ENCODE measurements at regions not wholly inside any gene's neighbourhood (a gene's known extent, or its start where the extent isn't known, plus 50 kb on each side); places are given as distances from the start of the nearest gene placed in this dataset.

DNA sequence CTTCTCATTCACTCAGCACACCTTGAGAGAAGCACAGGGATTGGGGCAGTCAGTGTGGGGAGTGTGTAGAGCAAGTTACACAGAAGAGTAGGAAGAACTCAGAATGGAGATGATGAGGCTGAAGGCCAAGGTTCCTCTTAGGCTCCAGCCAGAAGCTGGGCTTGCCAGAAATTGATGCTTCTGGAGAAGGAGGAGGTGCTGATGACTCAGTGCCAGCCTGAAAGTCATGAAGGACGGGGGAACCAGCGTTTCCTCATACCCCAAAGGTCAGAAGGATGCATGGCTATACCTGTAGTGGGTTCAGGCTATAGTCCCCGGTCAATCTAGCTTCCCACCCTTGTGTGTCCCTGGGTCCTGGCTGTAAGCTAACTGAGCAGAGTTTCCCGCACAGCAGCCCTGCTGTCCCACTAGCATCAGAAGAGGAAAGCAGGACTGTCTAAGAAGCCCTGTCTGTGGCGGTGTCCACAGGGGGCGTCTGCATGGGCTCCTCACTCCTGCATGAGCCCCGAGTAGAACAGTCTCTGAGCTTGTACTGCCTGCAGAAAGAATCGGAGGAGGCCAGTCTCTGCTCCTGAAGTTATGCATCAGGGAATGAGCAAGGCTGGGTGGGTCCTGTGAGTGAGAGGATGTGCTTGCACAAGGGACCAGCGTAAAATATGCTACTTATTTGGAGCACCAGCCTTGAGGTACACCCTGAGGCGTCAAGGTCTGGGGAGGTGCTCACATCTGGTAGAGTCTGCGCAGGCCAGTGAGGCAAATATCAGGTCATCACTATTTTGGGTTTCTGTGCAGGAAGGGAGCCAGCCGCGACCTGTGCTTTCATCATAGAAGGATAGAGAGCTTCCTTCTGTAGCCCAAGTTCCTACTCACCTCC lies 148.5 kb downstream of the MRPL14 start:
- TF ChIP-seq, protein P1, sequence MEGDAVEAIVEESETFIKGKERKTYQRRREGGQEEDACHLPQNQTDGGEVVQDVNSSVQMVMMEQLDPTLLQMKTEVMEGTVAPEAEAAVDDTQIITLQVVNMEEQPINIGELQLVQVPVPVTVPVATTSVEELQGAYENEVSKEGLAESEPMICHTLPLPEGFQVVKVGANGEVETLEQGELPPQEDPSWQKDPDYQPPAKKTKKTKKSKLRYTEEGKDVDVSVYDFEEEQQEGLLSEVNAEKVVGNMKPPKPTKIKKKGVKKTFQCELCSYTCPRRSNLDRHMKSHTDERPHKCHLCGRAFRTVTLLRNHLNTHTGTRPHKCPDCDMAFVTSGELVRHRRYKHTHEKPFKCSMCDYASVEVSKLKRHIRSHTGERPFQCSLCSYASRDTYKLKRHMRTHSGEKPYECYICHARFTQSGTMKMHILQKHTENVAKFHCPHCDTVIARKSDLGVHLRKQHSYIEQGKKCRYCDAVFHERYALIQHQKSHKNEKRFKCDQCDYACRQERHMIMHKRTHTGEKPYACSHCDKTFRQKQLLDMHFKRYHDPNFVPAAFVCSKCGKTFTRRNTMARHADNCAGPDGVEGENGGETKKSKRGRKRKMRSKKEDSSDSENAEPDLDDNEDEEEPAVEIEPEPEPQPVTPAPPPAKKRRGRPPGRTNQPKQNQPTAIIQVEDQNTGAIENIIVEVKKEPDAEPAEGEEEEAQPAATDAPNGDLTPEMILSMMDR (conservative IDR thresholded peaks at IDR 0.05 in 1 of 2, IDR thresholded peaks at IDR 0.05 in 1 of 2; ENCODE audit: extremely low read depth in 1 of 2, insufficient read depth in 1 of 2, low read depth in 1 of 2, low read length in 2 of 2) = no peak
- no peak for TF ChIP-seq EZH2 (IDR thresholded peaks at IDR 0.05; ENCODE audit: borderline replicate concordance, low read length)
